Ectodermal cell (in vitro differentiated cells): ENCODE measurements at regions not wholly inside any gene's neighbourhood (a gene's known extent, or its start where the extent isn't known, plus 50 kb on each side); places are given as distances from the start of the nearest gene placed in this dataset.

Experiments
- H3K27ac ChIP-seq: 2 replicates; pipeline ENCODE4 v1.7.0; 2013; ENCODE audit warnings: mild to moderate bottlenecking, low read depth, low read length; ENCODE audit not compliant: insufficient read depth, poor library complexity, severe bottlenecking
- H3K27me3 ChIP-seq: 2 replicates; pipeline ENCODE4 v1.7.0; 2013; ENCODE audit warnings: mild to moderate bottlenecking, low read length; ENCODE audit not compliant: insufficient read depth, control insufficient read depth, poor library complexity, severe bottlenecking
- H3K36me3 ChIP-seq: one replicate; pipeline ENCODE4 v1.7.0; 2013; ENCODE audit warnings: low read length; ENCODE audit not compliant: control insufficient read depth, insufficient read depth
- H3K4me1 ChIP-seq: one replicate; pipeline ENCODE4 v1.7.0; 2013; ENCODE audit warnings: low read length; ENCODE audit not compliant: control insufficient read depth, insufficient read depth
- H3K4me3 ChIP-seq: 2 replicates; pipeline ENCODE4 v1.7.0; 2013; ENCODE audit warnings: low read depth, low read length, control low read depth; ENCODE audit not compliant: insufficient read depth
- H3K9me3 ChIP-seq: 2 replicates; pipeline ENCODE4 v1.7.0; 2013; ENCODE audit warnings: mild to moderate bottlenecking, low read length, moderate library complexity; ENCODE audit not compliant: control insufficient read depth
- WGBS, 2 experiments: methylation state at CpG; one replicate each; pipeline ENCODE4 v1.1.7; 2013; ENCODE audit warnings: missing lambda C conversion rate in 2 of 2; 5-methylcytosine and 5-hydroxymethylcytosine counted together

DNA sequence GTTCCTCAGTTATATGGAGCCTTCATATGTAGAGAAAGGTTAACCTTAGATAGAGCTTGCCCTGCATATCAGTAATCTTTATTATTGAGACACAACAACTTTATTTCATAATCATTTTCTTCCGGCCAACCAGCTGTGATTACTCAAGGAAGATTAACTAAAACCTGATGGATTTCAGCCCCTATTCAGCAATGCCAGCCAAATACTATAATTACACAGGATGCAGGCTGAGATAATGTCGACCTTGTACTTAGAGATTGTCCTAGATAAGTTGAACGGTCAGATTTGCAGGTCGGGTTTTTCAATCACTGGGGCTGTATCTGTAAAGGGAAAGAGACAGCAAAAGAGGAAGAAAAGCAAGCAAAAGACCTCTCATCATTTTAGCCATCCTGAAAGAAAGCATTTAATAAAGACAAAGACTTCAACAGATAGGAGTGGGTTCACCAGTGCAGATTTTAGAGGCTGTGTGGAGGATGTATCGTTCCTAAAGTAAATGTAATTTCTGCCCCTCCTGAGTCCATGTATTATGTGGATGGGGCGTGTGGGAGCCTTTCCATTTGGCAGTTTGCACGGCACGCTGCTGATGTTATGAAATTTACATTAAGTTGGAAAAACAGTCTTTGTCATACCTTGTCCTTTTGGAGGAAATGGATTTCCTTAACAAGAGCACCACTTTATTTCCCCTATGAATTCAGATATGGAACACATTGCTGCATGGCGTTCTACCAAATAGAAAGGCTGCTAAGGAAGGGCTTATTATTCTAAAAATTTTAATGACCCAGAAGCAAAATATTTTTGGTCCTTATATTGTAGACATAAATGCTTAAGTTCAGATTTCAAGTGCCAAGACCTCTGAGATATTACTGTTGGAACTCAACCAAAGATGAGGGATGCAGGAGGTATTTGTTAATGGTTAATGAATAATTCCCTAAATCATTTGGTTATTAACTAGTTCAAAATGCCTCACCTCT, 496.7 kb downstream of the SPRY1 start:
- H3K36me3 ChIP-seq, result no peaks in the 10 kb centered on the region
- H3K4me3 ChIP-seq, result no peak overlapping the region
- H3K4me1 ChIP-seq, result no peaks in the 10 kb centered on the region
- H3K27me3 ChIP-seq, result no peaks in the 10 kb centered on the region
- WGBS, 2 experiments, result 95 to 96% methylated on average over 8 to 9 of the region's 9 CpGs
- H3K9me3 ChIP-seq, result no peaks in the 10 kb centered on the region
- H3K27ac ChIP-seq, result no peak overlapping the region

DNA sequence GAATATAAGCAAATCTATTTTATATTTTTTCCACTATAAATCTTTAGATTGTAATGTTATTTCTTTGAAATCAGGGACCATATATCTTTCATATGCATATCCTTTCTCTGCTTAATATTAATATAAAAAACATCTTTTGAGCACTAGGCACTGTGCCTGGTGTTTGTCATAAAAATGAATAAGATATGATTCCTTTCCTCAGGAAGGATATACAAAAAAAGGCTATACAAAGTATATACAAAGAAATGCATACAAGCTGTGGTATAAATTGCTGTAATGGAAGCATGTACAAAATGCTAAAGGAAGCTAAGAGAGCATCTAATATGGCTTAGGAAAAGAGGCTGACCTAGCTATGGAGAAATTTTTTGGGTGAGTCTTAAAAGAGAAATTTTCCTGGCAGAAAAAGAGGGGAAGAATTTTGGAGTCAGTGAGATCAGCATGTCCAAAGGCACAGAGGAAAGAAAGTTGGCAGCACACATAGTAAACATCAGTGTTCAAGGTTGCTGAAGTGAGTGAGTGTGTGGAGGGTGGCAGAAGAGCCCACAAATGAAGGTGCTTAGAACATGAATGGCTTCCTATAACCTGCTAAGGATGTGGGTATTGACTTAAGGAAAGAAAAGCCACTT, 500.0 kb downstream of the SPRY1 start:
- no peaks in the 10 kb centered on the region for H3K4me1 ChIP-seq
- H3K4me3 ChIP-seq, result no peak overlapping the region
- H3K27me3 ChIP-seq, result no peaks in the 10 kb centered on the region
- H3K9me3 ChIP-seq, result no peaks in the 10 kb centered on the region
- H3K36me3 ChIP-seq, result no peaks in the 10 kb centered on the region
- H3K27ac ChIP-seq, result no peak overlapping the region

DNA sequence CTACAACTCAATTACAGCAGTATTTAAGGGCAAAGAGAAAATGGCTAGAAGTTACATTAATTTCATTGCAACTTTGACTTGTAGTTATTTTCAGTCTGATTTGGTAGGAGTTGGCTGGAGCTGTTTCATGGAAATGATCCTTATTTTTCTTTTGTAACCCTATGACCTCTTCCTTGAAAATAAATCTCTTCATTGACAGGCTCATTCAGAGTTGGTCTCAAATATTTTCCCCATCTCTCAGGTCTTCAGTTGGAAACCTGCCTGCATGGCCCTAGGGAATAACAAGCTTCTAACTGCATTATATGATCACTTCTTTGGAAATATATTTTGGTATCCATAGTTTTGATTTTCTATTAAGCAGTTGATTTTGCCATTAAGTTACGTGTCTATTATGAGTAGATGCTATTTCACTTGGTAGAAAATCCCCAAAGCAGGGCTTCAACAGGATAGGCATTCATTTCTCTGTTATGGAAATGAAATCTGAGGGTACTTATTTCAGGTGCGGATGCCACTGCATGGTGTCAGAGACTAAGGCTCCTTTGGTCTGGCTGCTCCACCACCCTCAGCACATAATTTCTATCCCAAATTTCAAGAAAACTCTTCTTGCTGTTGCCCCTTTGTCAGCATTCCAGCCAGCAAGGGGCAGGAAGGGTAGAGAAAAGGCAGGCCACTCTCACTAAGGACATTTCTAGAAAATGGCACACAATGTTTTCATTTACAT, 502.5 kb downstream of the SPRY1 start:
- WGBS, 2 experiments, result 85 to 88% methylated on average over 2 of the region's 2 CpGs
- no peak overlapping the region for H3K27ac ChIP-seq
- no peaks in the 10 kb centered on the region for H3K36me3 ChIP-seq
- no peak overlapping the region for H3K4me3 ChIP-seq
- H3K4me1 ChIP-seq, result no peaks in the 10 kb centered on the region
- no peaks in the 10 kb centered on the region for H3K9me3 ChIP-seq
- H3K27me3 ChIP-seq, result no peaks in the 10 kb centered on the region

DNA sequence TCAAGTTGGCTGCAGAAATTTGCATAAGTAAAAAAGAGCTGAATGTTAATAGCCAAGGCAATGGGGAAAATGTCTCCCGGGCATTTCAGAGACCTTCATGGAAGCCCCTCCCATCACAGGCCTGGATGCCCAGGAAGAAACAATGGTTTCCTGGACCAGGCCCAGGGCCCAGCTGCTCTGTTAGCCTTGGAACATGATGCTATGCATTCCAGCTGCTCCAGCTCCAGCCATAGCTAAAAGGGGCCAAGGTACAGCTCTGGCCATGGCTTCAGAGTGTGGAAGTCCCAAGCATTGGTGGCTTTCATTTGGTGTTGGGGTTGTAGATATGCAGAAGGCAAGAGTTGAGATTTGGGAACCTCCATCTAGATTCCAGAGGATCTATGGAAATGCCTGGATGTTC, 508.3 kb downstream of the SPRY1 start:
- Histone ChIP-seq H3K27me3 (no peaks in the 10 kb centered on the region), H3K9me3 (no peaks in the 10 kb centered on the region), H3K27ac (no peak overlapping the region), H3K36me3 (no peaks in the 10 kb centered on the region), H3K4me3 (no peak overlapping the region), H3K4me1 (no peaks in the 10 kb centered on the region)
- WGBS, 2 experiments, result 97% methylated on average over 1 of the region's 1 CpG

DNA sequence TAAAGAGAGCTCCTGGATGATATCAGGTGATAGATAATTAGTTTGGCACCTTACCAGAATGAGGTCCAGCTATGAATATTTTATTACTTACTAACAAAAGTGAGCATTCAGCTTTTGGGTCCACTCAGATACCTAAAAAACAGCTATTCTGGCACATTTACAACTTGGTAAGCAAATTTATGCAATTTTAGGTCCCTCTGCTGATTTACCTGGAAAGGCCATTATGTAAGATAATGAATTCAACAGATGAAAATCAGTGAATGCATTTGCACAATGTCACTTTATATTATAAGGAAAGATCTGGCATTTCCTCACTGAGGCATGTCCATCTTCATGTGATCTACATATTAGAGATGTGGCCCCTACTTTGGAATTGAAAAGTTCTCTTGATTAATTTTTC, 517.0 kb downstream of the SPRY1 start:
- no peak overlapping the region for H3K4me3 ChIP-seq
- H3K36me3 ChIP-seq, result no peaks in the 10 kb centered on the region
- H3K27me3 ChIP-seq, result no peaks in the 10 kb centered on the region
- H3K9me3 ChIP-seq, result no peaks in the 10 kb centered on the region
- H3K4me1 ChIP-seq, result no peaks in the 10 kb centered on the region
- no peak overlapping the region for H3K27ac ChIP-seq

DNA sequence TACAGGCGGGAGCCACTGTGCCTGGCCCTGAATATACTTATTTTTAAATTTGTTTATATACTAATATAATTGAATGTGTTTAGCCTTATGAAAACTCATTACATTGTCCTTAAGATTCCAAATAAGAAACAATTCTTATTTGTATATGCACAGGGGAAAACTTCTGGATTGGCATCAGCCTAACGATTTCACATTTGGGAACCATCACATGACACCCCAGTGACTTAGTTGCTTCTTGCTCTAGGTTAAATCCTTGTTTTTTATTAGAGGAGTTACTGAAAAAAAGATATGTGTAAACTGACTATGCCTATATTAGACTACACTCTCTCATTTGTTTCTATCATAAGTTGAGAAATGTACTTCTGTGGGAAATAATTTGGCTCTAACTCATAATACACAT, 520.2 kb downstream of the SPRY1 start:
- Histone ChIP-seq H3K27me3 (no peaks in the 10 kb centered on the region), H3K9me3 (no peaks in the 10 kb centered on the region), H3K4me3 (no peak overlapping the region), H3K36me3 (no peaks in the 10 kb centered on the region), H3K4me1 (no peaks in the 10 kb centered on the region), H3K27ac (no peak overlapping the region)
- 80 to 92% methylated on average over 1 of the region's 2 CpGs for WGBS, 2 experiments

DNA sequence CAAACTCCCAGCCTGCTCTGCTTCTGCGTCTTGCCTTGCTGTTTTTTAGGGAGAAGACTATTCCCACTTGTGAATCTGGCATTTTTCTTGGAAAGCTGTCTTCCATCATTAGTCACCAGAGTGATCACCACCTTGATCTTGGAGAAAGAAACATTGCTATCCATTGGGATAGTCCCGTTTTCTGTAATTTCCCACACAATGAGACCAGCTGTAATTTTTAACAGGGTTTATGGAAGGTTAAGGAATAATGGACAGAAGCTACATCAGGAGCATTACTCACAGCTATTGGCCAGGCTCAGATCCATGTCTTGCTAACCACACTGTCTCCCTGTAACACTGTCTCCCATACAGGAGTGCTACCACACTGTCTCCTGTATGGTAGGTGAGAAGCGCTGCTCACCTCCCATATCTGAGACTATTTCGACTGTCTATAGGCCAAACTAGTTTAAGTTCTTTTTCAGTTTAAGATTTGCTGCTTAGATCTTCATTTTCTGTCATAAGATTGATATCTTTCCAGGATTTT, 523.0 kb downstream of the SPRY1 start:
- H3K27ac ChIP-seq, result no peak overlapping the region
- H3K27me3 ChIP-seq, result no peaks in the 10 kb centered on the region
- WGBS, 2 experiments, result 94 to 98% methylated on average over 2 to 4 of the region's 4 CpGs
- H3K9me3 ChIP-seq, result no peaks in the 10 kb centered on the region
- H3K36me3 ChIP-seq, result no peaks in the 10 kb centered on the region
- no peak overlapping the region for H3K4me3 ChIP-seq
- no peaks in the 10 kb centered on the region for H3K4me1 ChIP-seq

DNA sequence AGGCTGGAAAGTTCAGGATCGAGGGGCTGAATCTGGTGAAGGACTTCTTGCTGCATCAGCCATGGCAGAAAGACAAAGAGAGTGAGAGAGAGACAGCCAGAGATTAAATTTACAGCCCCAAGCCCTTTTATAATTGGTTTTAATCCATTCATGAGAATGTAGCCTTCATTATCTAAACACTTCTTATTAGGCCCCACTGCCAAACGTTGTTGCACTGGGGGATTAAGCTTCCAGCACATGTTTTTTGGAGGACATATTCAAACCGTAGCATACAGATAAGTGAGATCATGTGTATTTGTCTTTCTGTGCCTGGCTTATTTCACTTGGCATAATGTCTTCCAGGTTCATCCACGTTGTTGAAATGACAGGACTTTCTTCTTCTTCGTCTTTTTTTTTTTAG, 524.7 kb downstream of the SPRY1 start:
- no peak overlapping the region for H3K27ac ChIP-seq
- 91 to 92% methylated on average over 4 of the region's 5 CpGs for WGBS, 2 experiments
- no peaks in the 10 kb centered on the region for H3K4me1 ChIP-seq
- no peaks in the 10 kb centered on the region for H3K27me3 ChIP-seq
- no peak overlapping the region for H3K4me3 ChIP-seq
- no peaks in the 10 kb centered on the region for H3K36me3 ChIP-seq
- H3K9me3 ChIP-seq, result no peaks in the 10 kb centered on the region

DNA sequence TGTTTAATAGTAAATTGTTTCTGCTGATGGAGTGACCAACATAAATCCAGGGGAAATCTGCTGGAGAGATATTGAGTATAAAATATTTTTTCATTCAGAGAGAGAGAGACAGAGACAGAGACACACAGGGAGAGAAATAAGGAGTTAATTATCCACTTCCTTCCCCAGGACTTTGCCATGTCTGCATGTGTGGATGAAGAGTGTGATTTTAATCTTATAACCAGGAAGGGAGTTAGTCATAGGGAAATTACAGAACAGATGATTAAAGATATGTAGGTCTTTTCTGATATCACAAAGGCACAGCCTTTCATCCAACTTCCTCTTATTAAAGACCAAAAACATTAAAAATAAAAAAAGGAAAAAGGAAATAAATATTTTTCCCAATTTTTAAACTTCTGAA, 526.3 kb downstream of the SPRY1 start:
- Histone ChIP-seq H3K27ac (no peak overlapping the region), H3K9me3 (no peaks in the 10 kb centered on the region), H3K27me3 (no peaks in the 10 kb centered on the region), H3K4me1 (no peaks in the 10 kb centered on the region), H3K36me3 (no peaks in the 10 kb centered on the region), H3K4me3 (no peak overlapping the region)

DNA sequence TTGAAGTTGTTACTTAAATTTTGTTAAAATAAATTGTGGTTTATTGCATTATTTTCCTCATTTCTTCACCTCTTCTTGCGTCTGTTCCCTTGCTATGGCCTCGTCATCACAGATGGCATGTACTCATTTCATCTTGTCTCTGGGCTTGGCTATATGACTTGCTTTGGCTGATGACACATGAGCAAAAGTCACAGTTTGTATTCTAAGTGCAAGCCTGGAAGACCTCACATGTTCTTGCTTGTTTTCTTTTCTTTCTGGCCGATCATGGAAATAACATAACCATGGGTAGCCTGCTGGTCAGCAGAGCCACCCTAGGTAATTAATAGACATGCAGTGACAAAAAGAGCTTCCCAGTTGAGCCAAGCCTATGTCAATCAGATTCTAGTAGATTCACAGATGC, 527.9 kb downstream of the SPRY1 start:
- Histone ChIP-seq H3K36me3 (no peaks in the 10 kb centered on the region), H3K4me1 (no peaks in the 10 kb centered on the region), H3K9me3 (no peaks in the 10 kb centered on the region), H3K4me3 (no peak overlapping the region), H3K27me3 (no peaks in the 10 kb centered on the region), H3K27ac (no peak overlapping the region)
- WGBS, 2 experiments, result 93 to 95% methylated on average over 3 of the region's 3 CpGs
